Frontal cortex (tissue), 3 donors: ENCODE measurements at regions not wholly inside any gene's neighbourhood (a gene's known extent, or its start where the extent isn't known, plus 50 kb on each side); places are given as distances from the start of the nearest gene placed in this dataset.

Experiments used
- DNase-seq, 2 donors: peaks; one replicate each; pipeline ENCODE4 v3.0.0; 2012; ENCODE audit warnings: low spot score in 2 of 2
- FAIRE-seq: peaks from 2 replicates; lab custom pipeline; 2012; peaks lifted over from hg19 to GRCh38; lab: Jason Lieb, UNC
- donor health status: control.
- donor health status: control.
- donor health status: control.

DNA sequence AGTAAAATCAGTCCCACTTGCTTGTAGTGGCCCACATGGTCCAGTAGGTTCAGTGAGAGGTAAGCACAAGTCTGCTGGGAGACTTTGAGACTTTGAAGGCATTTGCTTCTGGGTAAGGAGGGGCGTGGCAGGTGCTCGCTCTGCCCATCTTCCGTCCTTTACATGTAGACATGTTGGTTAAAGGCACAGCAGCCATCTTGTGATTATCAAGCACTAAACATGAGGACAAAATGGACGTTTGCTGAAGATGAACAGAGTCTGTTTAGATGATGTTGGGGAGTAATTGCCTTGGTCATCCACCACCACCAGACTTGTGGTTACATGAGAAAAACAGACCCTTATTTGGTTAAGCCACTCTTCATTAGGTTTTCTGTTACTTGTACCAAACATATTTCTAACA lies 252.8 kb upstream of the PARD3B start:
- DNase-seq (no peak), FAIRE-seq (no peak)

GRCh38 chr2:204293884-204294747 lies 251.2 kb upstream of the PARD3B start:
- DNase-seq = no peak
- FAIRE-seq = no peak

DNA sequence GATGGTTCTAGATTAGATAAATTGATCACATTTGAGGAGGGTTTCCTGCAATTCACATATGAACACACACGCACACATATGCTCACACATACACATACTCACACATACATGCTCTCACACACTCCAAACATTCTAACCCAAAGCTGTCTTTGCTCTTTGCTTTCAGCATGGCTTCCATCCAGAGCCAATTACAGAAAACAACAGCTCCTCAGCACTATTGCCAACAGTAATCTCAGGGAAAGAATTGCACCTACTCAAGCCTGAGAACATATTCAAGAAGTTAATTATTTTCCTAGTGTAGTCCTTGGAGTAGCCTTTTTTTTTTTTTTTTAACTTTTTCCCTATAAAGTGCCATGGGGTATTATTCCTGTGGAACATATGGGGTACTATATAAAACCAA lies 246.9 kb upstream of the PARD3B start:
- no peak for FAIRE-seq

DNA sequence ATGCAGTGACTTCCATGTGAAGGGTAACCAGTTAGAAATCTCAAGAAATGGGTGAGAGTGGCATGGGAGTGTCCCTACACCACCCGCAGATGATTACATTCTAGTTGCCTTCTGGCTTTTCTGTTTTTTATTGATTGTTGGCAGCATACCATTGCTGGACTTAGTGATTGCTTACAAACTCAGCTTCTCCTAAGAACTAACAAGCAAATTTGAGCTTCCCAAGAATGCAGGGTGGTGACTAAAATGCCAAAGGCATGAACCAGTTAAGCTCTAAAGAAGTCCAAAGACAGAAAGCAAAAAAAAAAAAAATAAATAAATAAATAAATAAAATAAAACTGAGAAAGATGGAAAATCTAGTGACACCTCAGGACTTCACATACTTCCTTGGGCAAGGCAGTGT lies 245.5 kb upstream of the PARD3B start:
- DNase-seq (no peak), FAIRE-seq (no peak)

More for the DNA sequence above, 246.9 kb upstream of the PARD3B start:
- no peak for DNase-seq

DNA sequence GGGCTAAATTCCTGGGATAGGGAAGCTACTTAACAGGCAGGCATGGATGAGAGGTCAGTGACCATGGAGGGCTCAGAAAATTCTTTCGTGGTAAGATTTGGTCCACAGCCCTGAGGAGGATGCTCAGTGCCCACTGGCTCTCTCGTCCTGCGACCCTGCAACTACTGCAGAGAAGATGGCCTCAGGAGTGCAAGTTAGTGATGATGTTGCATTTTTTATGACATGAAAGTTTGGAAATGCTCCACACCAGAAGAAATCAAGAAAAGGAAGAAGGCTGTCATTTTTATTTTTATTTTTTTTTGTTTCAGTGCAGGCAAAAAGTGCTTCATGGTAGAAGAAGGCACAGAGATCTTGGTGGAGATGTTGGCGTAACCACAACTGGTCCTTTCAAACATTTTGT lies 238.6 kb upstream of the PARD3B start:
- FAIRE-seq = no peak
- DNase-seq = no peak

DNA sequence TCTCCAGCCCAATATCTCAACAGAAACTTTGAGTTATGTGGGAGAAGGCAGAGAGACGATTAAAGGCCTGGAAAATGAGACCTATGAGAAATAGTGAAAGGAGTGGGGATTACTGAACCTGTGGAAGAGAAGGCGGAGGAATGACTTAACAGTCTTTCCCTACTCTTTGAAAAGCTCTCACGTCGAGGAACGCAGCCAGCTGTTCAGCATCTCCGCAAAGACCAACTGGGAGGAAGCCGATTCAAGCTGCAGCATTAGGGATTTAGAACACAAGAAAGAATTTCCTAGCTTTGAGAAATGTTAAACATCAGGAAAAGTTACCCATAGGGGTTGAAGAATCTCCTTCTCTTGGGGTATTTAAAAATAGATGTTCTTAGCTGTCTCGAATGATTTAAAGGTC lies 233.2 kb upstream of the PARD3B start:
- FAIRE-seq (no peak), DNase-seq (no peak)

GRCh38 chr2:204313256-204313655 lies 232.0 kb upstream of the PARD3B start:
- DNase-seq (no peak), FAIRE-seq (no peak)

GRCh38 chr2:204315236-204315662 lies 230.0 kb upstream of the PARD3B start:
- FAIRE-seq (no peak), DNase-seq (peak in 1 of 2 donors; percentile 21)

- DNase-seq (no peak), FAIRE-seq (no peak)
These were observed 227.6 kb upstream of the PARD3B start for GRCh38 chr2:204317640-204318039.

- DNase-seq (no peak), FAIRE-seq (no peak)
These were observed 224.1 kb upstream of the PARD3B start for GRCh38 chr2:204321027-204321800.

DNA sequence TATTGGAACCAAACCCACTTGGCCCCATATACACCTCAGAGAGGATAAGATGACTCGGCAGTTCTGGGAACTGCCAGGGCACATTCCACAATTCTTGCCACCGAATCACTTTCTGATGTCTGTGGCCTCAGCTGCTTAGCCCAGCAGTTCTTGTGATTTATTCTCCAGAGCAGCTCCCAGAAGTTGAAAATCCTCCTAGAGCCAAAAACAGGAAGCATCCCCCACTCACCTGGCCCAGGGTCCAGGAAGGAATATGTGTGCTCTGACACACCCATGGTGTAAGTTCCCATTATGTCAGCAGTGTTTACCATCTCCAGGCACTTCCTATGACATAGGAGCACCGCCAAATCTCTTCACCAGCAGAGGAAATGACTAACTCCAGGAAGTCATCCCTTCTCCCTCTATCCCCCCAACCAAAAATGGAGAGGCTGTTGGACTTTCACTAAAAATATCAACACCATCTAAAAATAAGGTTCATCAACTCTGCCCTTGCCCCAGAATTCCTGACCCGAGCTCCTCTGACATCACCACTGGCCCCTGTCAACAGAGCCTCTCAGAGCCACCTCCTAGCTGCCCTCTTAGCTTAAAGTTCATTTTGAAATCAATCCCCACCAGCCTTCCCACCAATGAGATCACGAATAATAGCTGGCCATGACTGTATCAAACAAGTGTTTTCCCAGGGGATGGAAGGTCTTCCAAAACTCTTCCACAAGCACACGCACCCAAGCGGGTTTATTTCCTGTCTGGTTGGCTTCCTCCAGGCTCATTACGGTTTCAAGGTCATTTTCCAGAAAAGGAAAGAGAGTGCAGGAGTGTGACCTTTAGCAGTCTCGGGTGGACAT lies 223.1 kb upstream of the PARD3B start:
- DNase-seq (no peak), FAIRE-seq (no peak)

GRCh38 chr2:204325468-204325867 lies 219.8 kb upstream of the PARD3B start:
- peak; percentile 36 for FAIRE-seq
- peak; percentile 29 to 51 for DNase-seq

- no peak for FAIRE-seq
These were observed 216.9 kb upstream of the PARD3B start for GRCh38 chr2:204328373-204328772.

GRCh38 chr2:204329016-204329415 lies 216.3 kb upstream of the PARD3B start:
- DNase-seq = no peak
- no peak for FAIRE-seq

More at GRCh38 chr2:204328373-204328772, 216.9 kb upstream of the PARD3B start:
- DNase-seq = no peak

DNA sequence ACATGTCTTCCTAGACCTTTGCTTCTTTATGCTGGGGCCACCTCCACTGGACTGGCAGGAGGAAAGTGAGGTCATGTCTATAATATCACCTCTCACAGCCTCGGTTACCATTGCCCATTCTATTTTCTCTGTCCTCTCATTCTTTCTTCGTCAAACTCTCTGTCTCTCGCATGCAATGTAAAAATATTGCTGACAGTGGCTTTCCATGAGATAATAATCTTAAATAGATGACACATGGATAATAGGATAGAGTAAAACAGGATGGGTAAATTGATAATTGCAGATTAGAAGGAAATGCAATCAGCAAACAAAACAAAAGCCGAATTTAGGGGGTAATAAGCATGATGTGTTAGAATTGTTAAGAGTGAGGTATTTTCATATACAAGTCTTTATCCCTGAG lies 215.7 kb upstream of the PARD3B start:
- DNase-seq (no peak), FAIRE-seq (no peak)

GRCh38 chr2:204331180-204331579 lies 214.1 kb upstream of the PARD3B start:
- FAIRE-seq = no peak
- DNase-seq = no peak

GRCh38 chr2:204331988-204332387 lies 213.3 kb upstream of the PARD3B start:
- no peak for DNase-seq
- no peak for FAIRE-seq

GRCh38 chr2:204332706-204333105 lies 212.6 kb upstream of the PARD3B start:
- DNase-seq (no peak), FAIRE-seq (no peak)

- FAIRE-seq (no peak), DNase-seq (no peak)
These were observed 211.4 kb upstream of the PARD3B start for GRCh38 chr2:204333861-204334260.

GRCh38 chr2:204335451-204336058 lies 209.7 kb upstream of the PARD3B start:
- no peak for FAIRE-seq

More at GRCh38 chr2:204335451-204336058, 209.7 kb upstream of the PARD3B start:
- DNase-seq = no peak
